H1 (cell line): ENCODE measurements at regions not wholly inside any gene's neighbourhood (a gene's known extent, or its start where the extent isn't known, plus 50 kb on each side); places are given as distances from the start of the nearest gene placed in this dataset.

ENCODE experiments used
- CTCF ChIA-PET: fragments of 300-600 bp; sonication (Branson Sonifier 250); formaldehyde crosslinking; loops from one replicate; lab custom pipeline; 2021; ENCODE audit not compliant: partially characterized antibody; lab: Charles Lee
- POLR2A ChIA-PET: fragments of 300-600 bp; sonication (Branson Sonifier 250); formaldehyde crosslinking; loops from one replicate; lab custom pipeline; 2021; ENCODE audit warnings: inconsistent platforms; ENCODE audit not compliant: partially characterized antibody; lab: Charles Lee
- DNase-seq, 2 experiments: peaks; one replicate each; pipeline versions ENCODE4 v3.0.0 to v3.0.0-alpha.2; 2010 to 2022; ENCODE audit warnings: low spot score in 2 of 2, low read depth in 1 of 2, mixed read lengths in 1 of 2
- FAIRE-seq: peaks from 2 replicates; lab custom pipeline; 2011; peaks lifted over from hg19 to GRCh38; lab: Jason Lieb, UNC
- H2AFZ ChIP-seq: 2 replicates; pipeline ENCODE4 v1.8.1; 2012; ENCODE audit warnings: low read length, inconsistent platforms
- H2AK5ac ChIP-seq: 2 replicates; pipeline ENCODE4 v1.6.1; 2013; ENCODE audit warnings: low read depth, low read length
- H2BK120ac ChIP-seq: replicated peaks from 2 replicates; pipeline ENCODE3; 2013; ENCODE audit warnings: low read depth, low read length, inconsistent platforms
- H2BK12ac ChIP-seq: 2 replicates; pipeline ENCODE4 v1.6.1; 2013; ENCODE audit warnings: low read depth, low read length
- H2BK15ac ChIP-seq: 2 replicates; pipeline ENCODE4 v1.6.1; 2013; ENCODE audit warnings: low read length
- H2BK20ac ChIP-seq: 2 replicates; pipeline ENCODE4 v1.6.1; 2013; ENCODE audit warnings: low read length
- H2BK5ac ChIP-seq: 2 replicates; pipeline ENCODE4 v1.6.1; 2013; ENCODE audit warnings: low read depth, low read length
- H3K14ac ChIP-seq: 2 replicates; pipeline ENCODE4 v1.6.1; 2013; ENCODE audit warnings: inconsistent platforms; ENCODE audit not compliant: insufficient read length
- H3K18ac ChIP-seq: 2 replicates; pipeline ENCODE4 v1.6.1; 2013; ENCODE audit warnings: low read length; ENCODE audit errors: extremely low read depth
- H3K23ac ChIP-seq: 2 replicates; pipeline ENCODE4 v1.6.1; 2013; ENCODE audit warnings: inconsistent platforms; ENCODE audit not compliant: insufficient read length
- H3K23me2 ChIP-seq: 2 replicates; pipeline ENCODE4 v1.6.1; 2013; ENCODE audit warnings: low read depth, low read length
- H3K27ac ChIP-seq: 2 replicates; pipeline ENCODE4 v1.6.1; 2011; ENCODE audit warnings: low read depth, low read length, inconsistent platforms
- H3K27me3 ChIP-seq, 4 experiments: replicated peaks in 1 of 4; 1 replicate in 1 of 4; 2 replicates in 3 of 4; pipeline versions ENCODE4 v1.6.1 to v1.8.1; 2011 to 2013; ENCODE audit warnings: low read length in 3 of 4, mild to moderate bottlenecking in 3 of 4, inconsistent platforms in 2 of 4, mixed read lengths in 2 of 4, moderate library complexity in 1 of 4; ENCODE audit not compliant: control insufficient read depth in 3 of 4, insufficient read depth in 3 of 4; ENCODE audit errors: extremely low read depth in 1 of 4
- H3K36me3 ChIP-seq, 4 experiments: 2 replicates each; pipeline versions ENCODE4 v1.6.1 to v1.8.1; 2011 to 2013; ENCODE audit warnings: mild to moderate bottlenecking in 4 of 4, low read length in 3 of 4, moderate library complexity in 2 of 4, control low read depth in 1 of 4, inconsistent platforms in 1 of 4; ENCODE audit not compliant: insufficient read depth in 4 of 4, control insufficient read depth in 2 of 4
- H3K4ac ChIP-seq: replicated peaks from 2 replicates; pipeline ENCODE3; 2013; ENCODE audit warnings: low read length, low read depth, mixed read lengths, inconsistent platforms; ENCODE audit not compliant: insufficient read length
- H3K4me1 ChIP-seq, 4 experiments: replicated peaks in 1 of 4; 1 replicate in 1 of 4; 2 replicates in 3 of 4; pipeline versions ENCODE4 v1.6.1 to v1.8.1; 2011 to 2013; ENCODE audit warnings: low read length in 3 of 4, inconsistent platforms in 2 of 4, mixed read lengths in 1 of 4; ENCODE audit not compliant: insufficient read depth in 4 of 4, control insufficient read depth in 3 of 4
- H3K4me2 ChIP-seq, 2 experiments: 2 replicates each; pipeline versions ENCODE4 v1.6.1 to v1.8.1; 2011 to 2013; ENCODE audit warnings: low read depth in 2 of 2, low read length in 2 of 2, control low read depth in 1 of 2, inconsistent platforms in 1 of 2, mild to moderate bottlenecking in 1 of 2; ENCODE audit not compliant: insufficient read depth in 1 of 2
- H3K4me3 ChIP-seq, 4 experiments: fragments of 200-600, 300-600 bp in 1 of 4; sonication (generic), shearing (Covaris generic), sonication (Bioruptor Twin) in 1 of 4; 2 replicates each; pipeline versions ENCODE4 v1.5.1 to v1.8.1; 2011 to 2016; ENCODE audit warnings: low read length in 4 of 4, low read depth in 3 of 4, control low read depth in 2 of 4, inconsistent platforms in 2 of 4, mild to moderate bottlenecking in 2 of 4, mixed read lengths in 1 of 4, moderate library complexity in 1 of 4; ENCODE audit not compliant: insufficient read depth in 2 of 4; ENCODE audit errors: extremely low read depth in 1 of 4
- H3K56ac ChIP-seq: replicated peaks from 2 replicates; pipeline ENCODE3; 2013; ENCODE audit warnings: low read depth, mild to moderate bottlenecking, mixed read lengths, low read length, inconsistent platforms; ENCODE audit not compliant: insufficient read length
- H3K79me1 ChIP-seq: 2 replicates; pipeline ENCODE4 v1.6.1; 2013; ENCODE audit warnings: low read depth, low read length, control low read depth
- H3K79me2 ChIP-seq, 2 experiments: 2 replicates each; pipeline versions ENCODE4 v1.6.1 to v1.8.1; 2012 to 2013; ENCODE audit warnings: low read length in 2 of 2, mild to moderate bottlenecking in 2 of 2, inconsistent platforms in 1 of 2; ENCODE audit not compliant: insufficient read depth in 2 of 2, control insufficient read depth in 1 of 2
- H3K9ac ChIP-seq, 4 experiments: replicated peaks in 1 of 4; 1 replicate in 1 of 4; 2 replicates in 3 of 4; pipeline versions ENCODE4 v1.6.1 to v1.8.1; 2011 to 2013; ENCODE audit warnings: low read depth in 3 of 4, low read length in 3 of 4, control low read depth in 2 of 4, mild to moderate bottlenecking in 2 of 4, moderate library complexity in 2 of 4, inconsistent platforms in 1 of 4; ENCODE audit errors: extremely low read depth in 1 of 4
- H3K9me3 ChIP-seq, 2 experiments: 2 replicates each; pipeline versions ENCODE4 v1.6.1 to v1.8.1; 2012 to 2013; ENCODE audit warnings: mild to moderate bottlenecking in 2 of 2, moderate library complexity in 2 of 2, control low read depth in 1 of 2, inconsistent platforms in 1 of 2, low read depth in 1 of 2, low read length in 1 of 2, mixed read lengths in 1 of 2; ENCODE audit not compliant: insufficient read depth in 2 of 2
- H4K20me1 ChIP-seq, 2 experiments: replicated peaks in 1 of 2; 2 replicates each; pipeline versions ENCODE3 to v1.8.1; 2011 to 2013; ENCODE audit warnings: inconsistent platforms in 2 of 2, low read length in 2 of 2, mild to moderate bottlenecking in 1 of 2; ENCODE audit not compliant: insufficient read depth in 2 of 2, control insufficient read depth in 1 of 2
- H4K5ac ChIP-seq: 2 replicates; pipeline ENCODE4 v1.6.1; 2013; ENCODE audit warnings: low read length, low read depth, mixed read lengths, inconsistent platforms; ENCODE audit not compliant: insufficient read length
- H4K8ac ChIP-seq: 2 replicates; pipeline ENCODE4 v1.8.0; 2013; ENCODE audit warnings: mild to moderate bottlenecking, moderate library complexity, low read length, inconsistent platforms; ENCODE audit not compliant: insufficient read depth; ENCODE audit errors: extremely low read depth
- H4K91ac ChIP-seq: replicated peaks from 2 replicates; pipeline ENCODE3; 2013; ENCODE audit warnings: low read length, mixed read lengths, inconsistent platforms; ENCODE audit not compliant: insufficient read length
- ASH2L ChIP-seq: fragments of 200-600, 300-600 bp; sonication (generic); IDR thresholded peaks from one replicate; pipeline ENCODE4 v1.7.1; 2017; ENCODE audit warnings: low read length
- CHD2 ChIP-seq: IDR thresholded peaks from 2 replicates; pipeline ENCODE4 v1.6.1; 2012; ENCODE audit warnings: low read length, improper control_type of control experiment
- EZH2 ChIP-seq: fragments of 200-600 bp; sonication (generic); IDR thresholded peaks from 2 replicates; pipeline ENCODE4 v1.7.1; 2012; ENCODE audit warnings: low read depth, mild to moderate bottlenecking, moderate library complexity, low read length, inconsistent platforms; ENCODE audit not compliant: severe bottlenecking
- HDAC6 ChIP-seq: IDR thresholded peaks from one replicate; pipeline ENCODE4 v1.7.1; 2012; ENCODE audit warnings: low read depth, mild to moderate bottlenecking, inconsistent platforms, low read length, moderate library complexity
- JUND ChIP-seq: IDR thresholded peaks from 2 replicates; pipeline ENCODE4 v1.6.1; 2011; ENCODE audit warnings: mild to moderate bottlenecking, improper control_type of control experiment, low read length
- PHF8 ChIP-seq: fragments of 200-600 bp; sonication (generic); conservative IDR thresholded peaks from 2 replicates; pipeline ENCODE4 v1.7.1; 2012; ENCODE audit warnings: low read depth, mild to moderate bottlenecking, inconsistent platforms, low read length, moderate library complexity
- SIN3A ChIP-seq, 2 experiments: IDR thresholded peaks in 1 of 2; conservative IDR thresholded peaks in 1 of 2; 2 replicates each; pipeline ENCODE4 v1.6.1; 2011 to 2012; ENCODE audit warnings: low read length in 2 of 2, improper control_type of control experiment in 1 of 2, low read depth in 1 of 2, mild to moderate bottlenecking in 1 of 2
- SIRT6 ChIP-seq: IDR thresholded peaks from one replicate; pipeline ENCODE4 v1.7.1; 2012; ENCODE audit warnings: low read length, inconsistent platforms
- SP2 ChIP-seq: IDR thresholded peaks from 2 replicates; pipeline ENCODE4 v1.6.1; 2012; ENCODE audit warnings: mild to moderate bottlenecking, low read length, inconsistent platforms
- SUZ12 ChIP-seq: fragments of 200-600 bp; sonication (generic); IDR thresholded peaks from 2 replicates; pipeline ENCODE4 v1.6.1; 2012; ENCODE audit warnings: mild to moderate bottlenecking, inconsistent platforms, low read length, moderate library complexity, mixed read lengths
- TAF7 ChIP-seq: optimal IDR thresholded peaks from 2 replicates; pipeline ENCODE3; 2011; ENCODE audit warnings: low read depth, mild to moderate bottlenecking, inconsistent platforms, low read length, moderate library complexity, borderline replicate concordance
- TBP ChIP-seq: IDR thresholded peaks from 2 replicates; pipeline ENCODE4 v1.6.1; 2011; ENCODE audit warnings: low read depth, low read length, improper control_type of control experiment
- TEAD4 ChIP-seq: IDR thresholded peaks from 2 replicates; pipeline ENCODE4 v1.6.1; 2012; ENCODE audit warnings: low read depth, low read length, inconsistent platforms, mixed read lengths
- USF2 ChIP-seq: IDR thresholded peaks from 2 replicates; pipeline ENCODE4 v1.6.1; 2011; ENCODE audit warnings: low read length, improper control_type of control experiment
- WGBS, 2 experiments: shearing (Covaris generic) in 1 of 2; methylation state at CpG; one replicate each; pipeline versions ENCODE4 v1.1.6 to v1.1.7; 2013 to 2015; ENCODE audit warnings: low lambda C conversion rate in 2 of 2, mixed read lengths in 2 of 2, inconsistent platforms in 1 of 2, low coverage in 1 of 2, missing lambda C conversion rate in 1 of 2; ENCODE audit not compliant: insufficient replicate concordance in 2 of 2, insufficient coverage in 1 of 2, insufficient read length in 1 of 2; ENCODE audit errors: extremely low coverage in 1 of 2, missing lambda C conversion rate in 1 of 2; 5-methylcytosine and 5-hydroxymethylcytosine counted together

DNA sequence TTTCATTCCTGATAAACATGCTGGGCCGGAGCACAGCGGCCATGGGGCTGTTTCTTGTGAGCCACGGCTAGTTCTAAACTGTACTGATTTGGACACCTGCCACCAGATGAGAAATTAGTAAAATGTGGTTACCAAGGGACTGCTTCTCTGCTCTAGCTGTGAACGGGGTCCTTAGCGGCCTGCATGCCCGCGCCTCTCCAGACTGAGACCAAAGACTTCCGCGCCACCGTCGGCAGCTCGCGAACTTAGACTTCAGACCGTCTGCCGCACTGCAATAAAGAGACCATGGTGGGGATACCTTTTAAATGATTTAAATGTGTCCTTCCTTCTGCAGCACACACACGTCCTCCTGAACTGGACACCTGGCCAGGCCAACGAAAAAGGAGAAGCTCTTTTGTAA is 116.4 kb downstream of the BMS1 start:
- ChIA-PET POLR2A (no interaction called here), CTCF (interaction anchor here (1.1 kb wide), 1 partner anchor 143 kb away, joined by 3 read pairs; no protein-coding TSS in a partner anchor)
- H4K5ac ChIP-seq = no peak overlapping the region
- no peak overlapping the region for H2AFZ ChIP-seq
- H3K14ac ChIP-seq = no peak overlapping the region
- FAIRE-seq (no peak), DNase-seq (no peak)
- H3K27me3 ChIP-seq = no peaks in the 10 kb centered on the region
- H3K18ac ChIP-seq = no peak overlapping the region
- H3K4me2 ChIP-seq = no peak overlapping the region
- no peak overlapping the region for H2BK20ac ChIP-seq
- H2BK5ac ChIP-seq = no peak overlapping the region
- no peaks in the 10 kb centered on the region for H3K79me2 ChIP-seq
- 0 out of 2 replicates have a peak overlapping the region, but pooled peaks have one; percentile 6 for H2AK5ac ChIP-seq
- no peak overlapping the region for H2BK15ac ChIP-seq
- 96% methylated on average over 17 of the region's 17 CpGs; no CpG with 5 or more reads in 1 of the 2 experiments for WGBS, 2 experiments
- no peak overlapping the region for H3K23ac ChIP-seq
- no peak overlapping the region for H3K4me3 ChIP-seq
- H4K20me1 ChIP-seq = no peaks in the 10 kb centered on the region
- no peak overlapping the region for H2BK120ac ChIP-seq
- no peak overlapping the region for H3K56ac ChIP-seq
- no peak overlapping the region for H2BK12ac ChIP-seq
- H3K4ac ChIP-seq = no peak overlapping the region
- H3K23me2 ChIP-seq = no peaks in the 10 kb centered on the region
- H4K8ac ChIP-seq = no peak overlapping the region
- no peak overlapping the region for H3K27ac ChIP-seq
- H4K91ac ChIP-seq = no peak overlapping the region
- H3K36me3 ChIP-seq = no peaks in the 10 kb centered on the region
- H3K9ac ChIP-seq = no peak overlapping the region
- H3K79me1 ChIP-seq = no peaks in the 10 kb centered on the region
- H3K9me3 ChIP-seq = peaks cover 0 to 38% of the 10 kb centered on the region in 2 experiments; a peak in 2 of 4 replicates
- no peaks in the 10 kb centered on the region for H3K4me1 ChIP-seq
- TF ChIP-seq ASH2L (no peak), CHD2 (no peak), JUND (no peak), SIRT6 (no peak), PHF8 (no peak), TAF7 (no peak), TBP (no peak), HDAC6 (no peak), SP2 (no peak), SIN3A (conservative IDR thresholded peaks at IDR 0.05 in 1 of 2, IDR thresholded peaks at IDR 0.05 in 1 of 2; ENCODE audit: low read depth in 1 of 2, low read length in 2 of 2) (no peak), EZH2 (no peak), TEAD4 (no peak), SUZ12 (no peak), USF2 (no peak)
